ENCODE measurements at regions not wholly inside any gene's neighbourhood (a gene's known extent, or its start where the extent isn't known, plus 50 kb on each side); places are given as distances from the start of the nearest gene placed in this dataset.

GRCh38 chr20:11371831-11372230, 545.9 kb upstream of the BTBD3 start:
- Histone ChIP-seq H3K4ac (ENCODE audit: low read depth in 1 of 2, low read length in 2 of 2) (no peak overlapping the region), H4K8ac (ENCODE audit: low read length) (no peak overlapping the region), H3K79me1 (replicated peaks; ENCODE audit: low read length, poor library complexity, severe bottlenecking) (no peaks in the 10 kb centered on the region), H3K23ac (ENCODE audit: low read length in 2 of 2) (no peak overlapping the region), H2BK12ac (ENCODE audit: low read length in 2 of 2) (no peak overlapping the region), H2AK5ac (ENCODE audit: low read length, severe bottlenecking) (no peak overlapping the region), H2AFZ (ENCODE audit: low read depth, low read length) (no peak overlapping the region), H2BK5ac (ENCODE audit: low read depth, low read length, poor library complexity, severe bottlenecking) (no peak overlapping the region), H3K27ac (ENCODE audit: low read length, poor library complexity, severe bottlenecking) (no peak overlapping the region), H2BK15ac (ENCODE audit: low read depth, poor library complexity, severe bottlenecking) (no peak overlapping the region), H3K4me2 (ENCODE audit: low read length, poor library complexity, severe bottlenecking) (no peak overlapping the region), H3K9me3 (ENCODE audit: control insufficient read depth, low read length) (no peaks in the 10 kb centered on the region), H3K36me3 (ENCODE audit: control insufficient read depth in 1 of 2, insufficient read depth in 2 of 2, low read depth in 1 of 2, low read length in 2 of 2) (no peaks in the 10 kb centered on the region), H3K14ac (ENCODE audit: low read length in 2 of 2) (no peak overlapping the region), H2BK120ac (ENCODE audit: low read depth, low read length) (no peak overlapping the region), H3K9ac (ENCODE audit: low read length) (no peak overlapping the region), H3K27me3 (ENCODE audit: control insufficient read depth in 1 of 2, insufficient read depth in 1 of 2, low read length in 2 of 2) (no peaks in the 10 kb centered on the region), H3K18ac (ENCODE audit: low read depth in 1 of 2, low read length in 2 of 2) (no peak overlapping the region), H3K4me3 (ENCODE audit: insufficient read depth in 1 of 2, low read depth in 1 of 2, low read length in 2 of 2) (no peak overlapping the region), H4K91ac (ENCODE audit: low read length) (no peak overlapping the region), H3K4me1 (ENCODE audit: control insufficient read depth, insufficient read depth, low read depth, low read length) (no peaks in the 10 kb centered on the region)
- no peak for DNase-seq
- no CpG with 5 or more reads among the region's 1 CpG for WGBS

DNA sequence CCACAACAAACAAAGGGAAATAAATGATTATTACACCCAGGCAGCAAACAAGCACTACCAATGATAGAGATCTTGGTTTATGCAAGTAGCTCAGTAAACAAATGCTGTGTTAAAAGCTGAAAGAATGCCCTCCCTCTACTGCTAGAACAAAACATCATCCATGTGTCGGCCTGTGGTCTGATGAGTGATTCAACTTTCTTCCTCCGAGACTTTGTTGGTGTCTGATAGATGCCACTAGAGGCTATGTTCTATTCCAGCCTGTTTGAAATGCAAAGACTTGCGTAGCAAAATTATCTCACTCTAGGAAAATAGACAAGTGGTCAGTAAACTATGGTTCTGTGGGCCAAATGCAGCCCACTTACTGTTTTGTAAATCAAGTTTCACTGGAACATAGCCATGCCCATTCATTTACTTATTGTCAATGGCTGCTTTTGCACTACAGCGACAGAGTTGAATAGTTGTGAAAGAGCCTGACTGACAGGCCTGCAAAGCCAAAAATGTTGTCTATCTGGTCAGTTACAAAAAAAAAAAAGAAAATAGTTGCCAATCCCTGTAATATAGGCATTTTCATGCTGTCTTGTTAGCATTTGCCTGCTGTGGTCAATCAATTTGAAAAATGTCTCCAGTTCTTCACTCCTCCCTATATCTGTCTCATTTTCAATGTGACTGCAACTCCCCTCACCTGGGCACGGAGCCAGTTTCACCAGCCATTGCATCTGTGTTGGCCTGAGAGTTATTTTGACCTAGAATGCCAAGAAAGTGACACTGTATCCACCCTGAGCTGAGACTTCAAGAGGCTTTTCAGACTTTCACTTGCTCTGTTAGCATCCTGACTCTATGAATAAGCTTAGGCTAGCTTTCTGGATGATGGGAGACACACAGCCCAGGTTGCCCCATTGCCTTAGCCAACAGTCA, 544.6 kb upstream of the BTBD3 start:
- no peak overlapping the region for H3K23ac ChIP-seq (ENCODE audit: low read length in 2 of 2)
- H3K27me3 ChIP-seq (ENCODE audit: control insufficient read depth in 1 of 2, insufficient read depth in 1 of 2, low read length in 2 of 2): peaks cover 0 to 4% of the 10 kb centered on the region in 2 experiments
- no peak overlapping the region for H2AK5ac ChIP-seq (ENCODE audit: low read length, severe bottlenecking)
- no peak overlapping the region for H4K8ac ChIP-seq (ENCODE audit: low read length)
- H3K4me2 ChIP-seq (ENCODE audit: low read length, poor library complexity, severe bottlenecking): no peak overlapping the region
- no peak overlapping the region for H2BK120ac ChIP-seq (ENCODE audit: low read depth, low read length)
- no peaks in the 10 kb centered on the region for H3K79me1 ChIP-seq (replicated peaks; ENCODE audit: low read length, poor library complexity, severe bottlenecking)
- H3K9me3 ChIP-seq (ENCODE audit: control insufficient read depth, low read length): no peaks in the 10 kb centered on the region
- H3K9ac ChIP-seq (ENCODE audit: low read length): no peak overlapping the region
- H3K36me3 ChIP-seq (ENCODE audit: control insufficient read depth in 1 of 2, insufficient read depth in 2 of 2, low read depth in 1 of 2, low read length in 2 of 2): no peaks in the 10 kb centered on the region
- H2AFZ ChIP-seq (ENCODE audit: low read depth, low read length): no peak overlapping the region
- H4K91ac ChIP-seq (ENCODE audit: low read length): no peak overlapping the region
- H3K4me1 ChIP-seq (ENCODE audit: control insufficient read depth, insufficient read depth, low read depth, low read length): peaks cover 3% of the 10 kb centered on the region
- H3K27ac ChIP-seq (ENCODE audit: low read length, poor library complexity, severe bottlenecking): no peak overlapping the region
- 76% methylated on average over 5 of the region's 5 CpGs for WGBS
- no peak overlapping the region for H2BK12ac ChIP-seq (ENCODE audit: low read length in 2 of 2)
- H3K4me3 ChIP-seq (ENCODE audit: insufficient read depth in 1 of 2, low read depth in 1 of 2, low read length in 2 of 2): no peak overlapping the region
- H3K18ac ChIP-seq (ENCODE audit: low read depth in 1 of 2, low read length in 2 of 2): no peak overlapping the region
- peak; percentile 45 for DNase-seq
- H2BK15ac ChIP-seq (ENCODE audit: low read depth, poor library complexity, severe bottlenecking): no peak overlapping the region
- no peak overlapping the region for H3K4ac ChIP-seq (ENCODE audit: low read depth in 1 of 2, low read length in 2 of 2)
- no peak overlapping the region for H3K14ac ChIP-seq (ENCODE audit: low read length in 2 of 2)
- no peak overlapping the region for H2BK5ac ChIP-seq (ENCODE audit: low read depth, low read length, poor library complexity, severe bottlenecking)

DNA sequence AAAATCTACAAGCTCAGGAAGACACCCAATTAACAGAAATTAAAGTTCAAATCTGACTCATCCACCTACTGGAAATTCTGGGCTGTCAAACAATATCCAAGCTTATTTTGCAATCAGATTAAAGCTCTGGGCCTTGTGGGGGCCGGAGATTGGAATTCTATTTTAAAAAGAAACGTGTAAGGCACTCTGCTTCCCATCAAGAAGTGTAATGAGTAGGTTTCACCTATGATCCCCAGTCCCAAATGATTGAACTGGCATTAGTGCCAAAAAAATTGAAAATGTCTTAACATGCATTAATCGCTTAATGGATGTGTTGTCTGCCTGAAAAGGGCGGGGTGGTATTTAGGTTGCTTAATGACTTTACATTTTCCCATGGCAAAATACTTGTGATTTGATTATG, 542.4 kb upstream of the BTBD3 start:
- Histone ChIP-seq H2BK12ac (ENCODE audit: low read length in 2 of 2) (no peak overlapping the region), H3K4me2 (ENCODE audit: low read length, poor library complexity, severe bottlenecking) (no peak overlapping the region), H3K27me3 (ENCODE audit: control insufficient read depth in 1 of 2, insufficient read depth in 1 of 2, low read length in 2 of 2) (peaks cover 0 to 8% of the 10 kb centered on the region in 2 experiments), H2AK5ac (ENCODE audit: low read length, severe bottlenecking) (no peak overlapping the region), H3K9ac (ENCODE audit: low read length) (no peak overlapping the region), H3K4me3 (ENCODE audit: insufficient read depth in 1 of 2, low read depth in 1 of 2, low read length in 2 of 2) (no peak overlapping the region), H3K79me1 (replicated peaks; ENCODE audit: low read length, poor library complexity, severe bottlenecking) (no peaks in the 10 kb centered on the region), H3K14ac (ENCODE audit: low read length in 2 of 2) (no peak overlapping the region), H3K4me1 (ENCODE audit: control insufficient read depth, insufficient read depth, low read depth, low read length) (peaks cover 11% of the 10 kb centered on the region), H3K18ac (ENCODE audit: low read depth in 1 of 2, low read length in 2 of 2) (no peak overlapping the region), H4K91ac (ENCODE audit: low read length) (no peak overlapping the region), H2BK120ac (ENCODE audit: low read depth, low read length) (no peak overlapping the region), H3K9me3 (ENCODE audit: control insufficient read depth, low read length) (no peaks in the 10 kb centered on the region), H4K8ac (ENCODE audit: low read length) (no peak overlapping the region), H3K36me3 (ENCODE audit: control insufficient read depth in 1 of 2, insufficient read depth in 2 of 2, low read depth in 1 of 2, low read length in 2 of 2) (no peaks in the 10 kb centered on the region), H3K4ac (ENCODE audit: low read depth in 1 of 2, low read length in 2 of 2) (no peak overlapping the region), H3K23ac (ENCODE audit: low read length in 2 of 2) (no peak overlapping the region), H2AFZ (ENCODE audit: low read depth, low read length) (no peak overlapping the region), H2BK5ac (ENCODE audit: low read depth, low read length, poor library complexity, severe bottlenecking) (no peak overlapping the region), H3K27ac (ENCODE audit: low read length, poor library complexity, severe bottlenecking) (no peak overlapping the region), H2BK15ac (ENCODE audit: low read depth, poor library complexity, severe bottlenecking) (no peak overlapping the region)
- WGBS: 79% methylated on average over 3 of the region's 4 CpGs
- no peak for DNase-seq

GRCh38 chr20:11375966-11376365, 541.7 kb upstream of the BTBD3 start:
- peak; percentile 27 for DNase-seq
- no peak overlapping the region for H3K4me2 ChIP-seq (ENCODE audit: low read length, poor library complexity, severe bottlenecking)
- no peak overlapping the region for H3K27ac ChIP-seq (ENCODE audit: low read length, poor library complexity, severe bottlenecking)
- WGBS: 79% methylated on average over 2 of the region's 2 CpGs
- no peak overlapping the region for H2AFZ ChIP-seq (ENCODE audit: low read depth, low read length)
- no peak overlapping the region for H3K9ac ChIP-seq (ENCODE audit: low read length)
- no peak overlapping the region for H2BK15ac ChIP-seq (ENCODE audit: low read depth, poor library complexity, severe bottlenecking)
- H3K4ac ChIP-seq (ENCODE audit: low read depth in 1 of 2, low read length in 2 of 2): no peak overlapping the region
- no peaks in the 10 kb centered on the region for H3K79me1 ChIP-seq (replicated peaks; ENCODE audit: low read length, poor library complexity, severe bottlenecking)
- H3K36me3 ChIP-seq (ENCODE audit: control insufficient read depth in 1 of 2, insufficient read depth in 2 of 2, low read depth in 1 of 2, low read length in 2 of 2): no peaks in the 10 kb centered on the region
- no peak overlapping the region for H2BK120ac ChIP-seq (ENCODE audit: low read depth, low read length)
- H2BK12ac ChIP-seq (ENCODE audit: low read length in 2 of 2): no peak overlapping the region
- H3K14ac ChIP-seq (ENCODE audit: low read length in 2 of 2): no peak overlapping the region
- no peak overlapping the region for H3K23ac ChIP-seq (ENCODE audit: low read length in 2 of 2)
- H3K4me3 ChIP-seq (ENCODE audit: insufficient read depth in 1 of 2, low read depth in 1 of 2, low read length in 2 of 2): no peak overlapping the region
- peaks cover 11% of the 10 kb centered on the region for H3K4me1 ChIP-seq (ENCODE audit: control insufficient read depth, insufficient read depth, low read depth, low read length)
- no peak overlapping the region for H4K91ac ChIP-seq (ENCODE audit: low read length)
- no peaks in the 10 kb centered on the region for H3K9me3 ChIP-seq (ENCODE audit: control insufficient read depth, low read length)
- H3K18ac ChIP-seq (ENCODE audit: low read depth in 1 of 2, low read length in 2 of 2): no peak overlapping the region
- no peak overlapping the region for H4K8ac ChIP-seq (ENCODE audit: low read length)
- H2AK5ac ChIP-seq (ENCODE audit: low read length, severe bottlenecking): no peak overlapping the region
- no peak overlapping the region for H2BK5ac ChIP-seq (ENCODE audit: low read depth, low read length, poor library complexity, severe bottlenecking)
- peaks cover 0 to 8% of the 10 kb centered on the region in 2 experiments for H3K27me3 ChIP-seq (ENCODE audit: control insufficient read depth in 1 of 2, insufficient read depth in 1 of 2, low read length in 2 of 2)

All from mesenchymal stem cell (in vitro differentiated cells and primary cell).